Psoas muscle (tissue), 7 donors: ENCODE measurements at regions not wholly inside any gene's neighbourhood (a gene's known extent, or its start where the extent isn't known, plus 50 kb on each side); places are given as distances from the start of the nearest gene placed in this dataset.
"Not testable (repeated sequence)": the region's sequence is repeated elsewhere in the genome, so short reads cannot be mapped to it uniquely, and the experiment has no call there.

Experiments used
- ATAC-seq, 4 donors: fragments of 200-7000 bp; cut with Tn5 transposase; one replicate each; pipeline ENCODE4 v1.9.1; 2020; ENCODE audit warnings: moderate library complexity in 3 of 4, mild to moderate bottlenecking in 2 of 4
- DNase-seq, 2 donors: peaks; one replicate each; pipeline ENCODE4 v3.0.0-alpha.2; 2020
- H3K27ac ChIP-seq: fragments of 200-600 bp; one replicate; pipeline ENCODE4 v1.8.0; 2022
- H3K27me3 ChIP-seq, 3 donors: fragments of 200-600 bp in 1 of 3; one replicate each; pipeline versions ENCODE4 v1.6.1 to v1.8.0; 2013 to 2022; ENCODE audit warnings: low read length in 2 of 3, mild to moderate bottlenecking in 2 of 3, moderate library complexity in 1 of 3; ENCODE audit not compliant: insufficient read depth in 3 of 3
- H3K36me3 ChIP-seq, 2 donors: fragments of 200-600 bp in 1 of 2; one replicate each; pipeline versions ENCODE4 v1.6.1 to v1.8.0; 2013 to 2022; ENCODE audit warnings: low read depth in 1 of 2, mild to moderate bottlenecking in 1 of 2, moderate library complexity in 1 of 2; ENCODE audit not compliant: insufficient read depth in 1 of 2
- H3K4me1 ChIP-seq: fragments of 200-600 bp; one replicate; pipeline ENCODE4 v1.8.0; 2022
- H3K4me3 ChIP-seq: fragments of 200-600 bp; one replicate; pipeline ENCODE4 v1.8.0; 2022; ENCODE audit warnings: mild to moderate bottlenecking
- H3K9me3 ChIP-seq: fragments of 200-600 bp; one replicate; pipeline ENCODE4 v1.8.0; 2022
- CTCF ChIP-seq: fragments of 200-600 bp; IDR thresholded peaks from one replicate; pipeline ENCODE4 v1.8.0; 2022; ENCODE audit warnings: antibody characterized with exemption
- whole genome bisulfite sequencing, 3 donors: extraction: QIAGEN DNeasy Blood & Tissue Kit; methylation state at CpG; one replicate each; pipeline versions ENCODE4 v1.1.6 to v1.1.7; 2013; 5-methylcytosine and 5-hydroxymethylcytosine counted together
- intact Hi-C, 2 donors: fragments of 100-400 bp; cut with DNase I; formaldehyde crosslinking; loops; one replicate each; pipeline versions ENCODE4 v1.11.0 to v1.14.2; 2022
- donor health status: healthy with polysubstance abuse.
- donor health status: DM: no; HTN: no; CAD: no; lungs with moderate emphysema.
- donor health status: Bipolar disorder and iron deficiency.
- donor health status: healthy.
- donor health status: DM: yes; HTN: yes; CAD: no.
- donor health status: DM: no; HTN: no; CAD: no.
- donor health status: DM: yes; HTN: yes; CAD: no.

DNA sequence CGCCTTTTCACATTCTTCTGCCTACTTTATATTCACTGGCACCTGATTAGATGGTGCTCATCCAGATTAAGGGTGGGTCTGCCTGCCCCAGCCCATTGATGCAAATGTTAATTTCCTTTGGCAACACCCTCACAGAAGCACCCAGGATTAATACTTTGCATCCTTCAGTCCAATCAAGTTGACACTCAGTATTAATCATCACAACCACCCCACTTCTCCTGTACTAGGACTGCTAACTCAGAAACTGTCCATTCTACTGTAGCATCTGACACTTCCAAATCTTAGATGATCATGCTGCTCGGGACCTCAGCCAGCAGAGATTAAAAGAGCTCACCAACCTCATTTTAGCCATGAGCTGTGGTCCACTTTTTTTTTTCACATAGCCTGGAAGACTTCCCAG lies 268.5 kb downstream of the SATB2 start:
- Histone ChIP-seq H3K27me3 (no peaks in the 10 kb centered on the region), H3K36me3 (no peaks in the 10 kb centered on the region), H3K4me3 (no peak overlapping the region), H3K4me1 (no peaks in the 10 kb centered on the region), H3K9me3 (no peaks in the 10 kb centered on the region), H3K27ac (no peak overlapping the region)
- no peak for TF ChIP-seq CTCF
- 51 to 65% (median 57%) methylated on average over 2 of the region's 2 CpGs for WGBS, 3 donors
- ATAC-seq (no peak), DNase-seq (no peak)
- intact Hi-C loops, result no loop called here

- no peak for ATAC-seq
- intact Hi-C loops, result no loop called here
- Histone ChIP-seq H3K9me3 (no peaks in the 10 kb centered on the region), H3K27me3 (no peaks in the 10 kb centered on the region), H3K27ac (no peak overlapping the region), H3K4me1 (no peaks in the 10 kb centered on the region), H3K4me3 (no peak overlapping the region), H3K36me3 (no peaks in the 10 kb centered on the region)
- DNase-seq, result no peak
- no peak for TF ChIP-seq CTCF
- 32 to 50% (median 47%) methylated on average over 2 of the region's 2 CpGs for WGBS, 3 donors
Observed at GRCh38 chr2:199186301-199186751, 271.4 kb downstream of the SATB2 start.

- H3K4me1 ChIP-seq, H3K9me3 ChIP-seq, H3K27ac ChIP-seq, H3K4me3 ChIP-seq, DNase-seq, H3K27me3 ChIP-seq, ATAC-seq, intact Hi-C loops, H3K36me3 ChIP-seq: not testable (repeated sequence)
- WGBS, 3 donors, result 66 to 79% (median 66%) methylated on average over 5 of the region's 5 CpGs
Observed at GRCh38 chr2:199185174-199185573, 272.6 kb downstream of the SATB2 start.

- WGBS, 3 donors, result 46 to 51% (median 48%) methylated on average over 5 of the region's 5 CpGs
- no peak for DNase-seq
- intact Hi-C loops, result no loop called here
Observed at GRCh38 chr2:199163613-199164458, 293.9 kb downstream of the SATB2 start.

More at GRCh38 chr2:199163613-199164458, 293.9 kb downstream of the SATB2 start:
- H3K27me3 ChIP-seq, result no peaks in the 10 kb centered on the region
- H3K4me1 ChIP-seq, result no peaks in the 10 kb centered on the region
- no peak for TF ChIP-seq CTCF
- no peaks in the 10 kb centered on the region for H3K9me3 ChIP-seq
- ATAC-seq, result no peak
- H3K36me3 ChIP-seq, result no peaks in the 10 kb centered on the region
- H3K4me3 ChIP-seq, result no peak overlapping the region
- H3K27ac ChIP-seq, result no peak overlapping the region
